ENCODE measurements at regions not wholly inside any gene's neighbourhood (a gene's known extent, or its start where the extent isn't known, plus 50 kb on each side); places are given as distances from the start of the nearest gene placed in this dataset.

DNA sequence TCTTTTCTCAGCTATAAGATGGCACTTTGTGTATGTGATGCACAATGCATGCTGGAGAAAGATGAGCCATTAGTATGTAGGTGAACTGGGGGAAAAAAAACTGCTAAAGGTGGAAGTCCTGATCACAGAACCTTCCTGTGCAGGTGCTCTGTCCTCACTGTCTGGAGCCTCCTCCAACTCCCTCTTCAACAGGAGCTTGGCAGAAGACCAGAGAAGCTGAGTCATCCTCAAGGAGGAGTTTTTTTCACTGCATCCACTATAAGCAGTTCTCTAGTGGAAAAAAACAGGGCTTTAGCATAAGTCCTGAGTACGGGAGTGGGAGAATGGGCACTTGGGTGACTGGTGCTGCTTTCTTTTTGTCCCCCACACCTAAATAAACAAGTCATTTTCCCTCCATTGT lies 168.4 kb upstream of the CADPS start:
- H3K27me3 ChIP-seq, result no peaks in the 10 kb centered on the region
- intact Hi-C loops (cut with DNase I), result no loop called here
- TF ChIP-seq POLR2AphosphoS5 (IDR thresholded peaks at IDR 0.05) (no peak), POLR2A (IDR thresholded peaks at IDR 0.05) (no peak), EP300 (IDR thresholded peaks at IDR 0.05) (no peak)
- TF ChIP-seq, protein P1, sequence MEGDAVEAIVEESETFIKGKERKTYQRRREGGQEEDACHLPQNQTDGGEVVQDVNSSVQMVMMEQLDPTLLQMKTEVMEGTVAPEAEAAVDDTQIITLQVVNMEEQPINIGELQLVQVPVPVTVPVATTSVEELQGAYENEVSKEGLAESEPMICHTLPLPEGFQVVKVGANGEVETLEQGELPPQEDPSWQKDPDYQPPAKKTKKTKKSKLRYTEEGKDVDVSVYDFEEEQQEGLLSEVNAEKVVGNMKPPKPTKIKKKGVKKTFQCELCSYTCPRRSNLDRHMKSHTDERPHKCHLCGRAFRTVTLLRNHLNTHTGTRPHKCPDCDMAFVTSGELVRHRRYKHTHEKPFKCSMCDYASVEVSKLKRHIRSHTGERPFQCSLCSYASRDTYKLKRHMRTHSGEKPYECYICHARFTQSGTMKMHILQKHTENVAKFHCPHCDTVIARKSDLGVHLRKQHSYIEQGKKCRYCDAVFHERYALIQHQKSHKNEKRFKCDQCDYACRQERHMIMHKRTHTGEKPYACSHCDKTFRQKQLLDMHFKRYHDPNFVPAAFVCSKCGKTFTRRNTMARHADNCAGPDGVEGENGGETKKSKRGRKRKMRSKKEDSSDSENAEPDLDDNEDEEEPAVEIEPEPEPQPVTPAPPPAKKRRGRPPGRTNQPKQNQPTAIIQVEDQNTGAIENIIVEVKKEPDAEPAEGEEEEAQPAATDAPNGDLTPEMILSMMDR (IDR thresholded peaks at IDR 0.05), result no peak
- no peak overlapping the region for H3K4me3 ChIP-seq
- no peak for DNase-seq
- no peaks in the 10 kb centered on the region for H3K9me3 ChIP-seq
- no peaks in the 10 kb centered on the region for H3K36me3 ChIP-seq
- WGBS, 2 donors, result 64 to 79% methylated on average over 1 of the region's 1 CpG
- no peaks in the 10 kb centered on the region for H3K4me1 ChIP-seq
- no peak overlapping the region for H3K27ac ChIP-seq

DNA sequence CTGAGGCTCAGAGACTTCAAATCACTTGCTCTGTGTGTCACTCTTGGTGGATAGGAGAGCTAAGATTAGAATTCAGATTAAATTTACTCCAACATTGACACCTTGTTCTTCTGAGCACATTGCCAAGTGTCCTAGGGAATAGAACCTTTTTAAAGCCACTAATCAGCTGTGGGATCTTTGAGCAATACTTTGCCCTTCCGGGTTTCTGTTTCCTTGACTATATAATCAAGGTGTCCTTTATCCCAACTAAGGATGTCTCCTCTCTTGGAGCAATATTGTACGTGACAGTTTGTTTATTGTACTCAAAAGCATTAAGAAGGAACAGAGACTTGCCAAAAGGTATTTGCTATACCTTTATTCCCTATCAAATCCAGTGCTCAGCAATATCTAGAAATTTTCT lies 170.9 kb upstream of the CADPS start:
- no peak overlapping the region for H3K27ac ChIP-seq
- H3K36me3 ChIP-seq, result no peaks in the 10 kb centered on the region
- H3K9me3 ChIP-seq, result no peaks in the 10 kb centered on the region
- intact Hi-C loops (cut with DNase I), result no loop called here
- H3K4me1 ChIP-seq, result no peaks in the 10 kb centered on the region
- H3K4me3 ChIP-seq, result no peak overlapping the region
- no peaks in the 10 kb centered on the region for H3K27me3 ChIP-seq
- no peak for DNase-seq
- 8 to 42% methylated on average over 2 of the region's 2 CpGs for WGBS, 2 donors
- TF ChIP-seq, protein P1 (IDR thresholded peaks at IDR 0.05), result no peak
- TF ChIP-seq POLR2AphosphoS5 (IDR thresholded peaks at IDR 0.05) (no peak), EP300 (IDR thresholded peaks at IDR 0.05) (no peak), POLR2A (IDR thresholded peaks at IDR 0.05) (no peak)

DNA sequence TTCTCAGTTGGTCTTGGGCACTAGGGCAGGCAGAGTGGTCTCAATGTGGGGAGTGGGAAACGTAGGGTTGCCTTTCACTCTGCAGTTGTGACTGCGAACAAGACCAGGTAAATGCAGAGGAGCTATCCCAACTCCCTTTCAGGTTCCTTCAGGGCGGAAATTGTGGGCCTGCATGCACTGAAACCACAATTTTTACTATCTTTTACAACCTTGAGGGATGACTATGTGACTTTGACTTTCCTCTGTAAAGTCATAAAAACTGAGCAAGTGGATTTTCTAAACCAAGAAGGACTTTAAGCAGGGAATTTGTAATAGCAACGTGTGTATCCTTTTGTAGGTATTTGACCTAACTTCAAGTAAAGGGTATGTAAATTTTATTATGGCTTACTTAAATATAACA lies 171.4 kb upstream of the CADPS start:
- intact Hi-C loops (cut with DNase I), result no loop called here
- Histone ChIP-seq H3K27me3 (no peaks in the 10 kb centered on the region), H3K4me1 (no peaks in the 10 kb centered on the region), H3K4me3 (no peak overlapping the region), H3K36me3 (no peaks in the 10 kb centered on the region), H3K27ac (no peak overlapping the region), H3K9me3 (no peaks in the 10 kb centered on the region)
- WGBS, 2 donors, result 14 to 54% methylated on average over 4 of the region's 4 CpGs
- no peak for DNase-seq
- TF ChIP-seq, protein P1 (IDR thresholded peaks at IDR 0.05), result no peak
- TF ChIP-seq POLR2AphosphoS5 (IDR thresholded peaks at IDR 0.05) (no peak), EP300 (IDR thresholded peaks at IDR 0.05) (no peak), POLR2A (IDR thresholded peaks at IDR 0.05) (no peak)

DNA sequence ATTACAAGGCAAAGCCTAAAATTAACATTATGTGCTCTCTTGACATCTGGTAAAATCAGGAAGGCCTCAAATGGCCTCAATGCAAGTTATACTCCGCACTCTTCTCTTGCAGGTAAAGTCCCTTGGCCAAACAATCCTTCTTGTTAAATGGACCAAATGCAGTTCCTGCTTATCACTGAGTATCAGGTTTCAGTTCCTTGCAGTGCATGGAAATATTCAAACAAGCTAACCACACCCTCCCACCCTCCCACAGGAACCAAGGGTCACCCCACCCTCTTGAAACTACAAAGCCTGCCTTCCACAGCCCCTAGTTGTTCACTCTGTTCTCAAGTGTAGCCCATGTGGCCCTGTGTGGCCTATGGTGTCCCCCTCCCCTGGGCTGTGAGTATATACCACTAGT lies 171.9 kb upstream of the CADPS start:
- TF ChIP-seq POLR2A (IDR thresholded peaks at IDR 0.05), result no peak
- TF ChIP-seq POLR2AphosphoS5 (IDR thresholded peaks at IDR 0.05), result no peak

DNA sequence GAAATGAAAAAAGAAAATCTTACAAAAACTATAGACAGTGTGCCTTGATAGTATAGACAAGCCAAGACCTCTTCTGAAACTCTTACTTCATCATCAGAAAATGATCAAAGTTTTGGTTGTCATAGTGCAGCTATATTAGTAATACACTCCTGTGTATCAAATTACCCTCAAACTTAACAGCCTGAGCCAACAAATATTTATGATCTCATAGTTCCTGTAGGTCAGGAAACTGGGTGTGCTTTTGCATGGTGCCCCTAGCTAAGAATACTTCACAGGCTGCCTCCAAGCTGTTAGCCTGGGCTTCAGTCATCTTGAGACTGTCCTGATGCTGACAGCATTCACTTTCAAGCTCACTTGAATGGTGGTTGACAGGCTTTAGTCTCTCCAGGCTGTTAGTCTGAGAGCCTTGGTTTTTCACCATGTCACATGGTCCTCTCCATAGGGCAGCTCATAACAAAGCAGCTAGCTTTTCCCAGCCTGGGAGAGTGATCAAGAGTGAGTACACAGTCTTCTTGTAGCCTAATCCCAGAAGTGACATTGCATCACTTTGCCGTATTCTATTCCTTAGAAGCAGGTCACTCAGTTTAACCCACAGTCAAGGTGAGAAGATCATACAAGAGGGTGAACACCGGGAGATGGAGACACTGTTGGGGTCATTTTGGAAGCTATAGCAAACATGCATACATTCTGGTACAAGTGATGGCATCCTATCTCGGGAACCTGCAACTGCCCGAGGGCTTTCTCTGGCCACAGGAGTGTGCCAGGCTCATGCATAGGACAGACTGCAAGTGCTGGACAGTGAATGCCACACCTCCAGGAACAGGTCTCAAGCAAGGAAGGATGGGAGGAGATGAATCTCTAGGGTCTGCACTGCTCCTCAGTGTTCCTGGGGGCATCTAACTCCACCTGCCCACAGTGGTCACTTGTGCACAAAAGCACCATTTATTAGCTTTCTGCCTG lies 173.4 kb upstream of the CADPS start:
- no peak overlapping the region for H3K27ac ChIP-seq
- 93 to 94% methylated on average over 4 of the region's 4 CpGs for WGBS, 2 donors

More for the DNA sequence above, 171.9 kb upstream of the CADPS start:
- no peaks in the 10 kb centered on the region for H3K4me1 ChIP-seq
- H3K36me3 ChIP-seq, result no peaks in the 10 kb centered on the region
- H3K9me3 ChIP-seq, result no peaks in the 10 kb centered on the region
- no peak for DNase-seq
- H3K4me3 ChIP-seq, result no peak overlapping the region
- intact Hi-C loops (cut with DNase I), result no loop called here
- no peaks in the 10 kb centered on the region for H3K27me3 ChIP-seq
- WGBS, 2 donors, result 20 to 65% methylated on average over 1 of the region's 1 CpG
- H3K27ac ChIP-seq, result no peak overlapping the region

More for the DNA sequence above, 173.4 kb upstream of the CADPS start:
- Histone ChIP-seq H3K36me3 (no peaks in the 10 kb centered on the region), H3K9me3 (no peaks in the 10 kb centered on the region), H3K4me3 (no peak overlapping the region), H3K27me3 (no peaks in the 10 kb centered on the region), H3K4me1 (no peaks in the 10 kb centered on the region)
- no peak for DNase-seq
- TF ChIP-seq, protein P1 (IDR thresholded peaks at IDR 0.05), result no peak
- TF ChIP-seq POLR2A (IDR thresholded peaks at IDR 0.05) (no peak), EP300 (IDR thresholded peaks at IDR 0.05) (no peak), POLR2AphosphoS5 (IDR thresholded peaks at IDR 0.05) (no peak)
- intact Hi-C loops (cut with DNase I), result no loop called here

All from sigmoid colon (tissue), 6 donors.